SK-N-MC (cell line): ENCODE measurements at regions not wholly inside any gene's neighbourhood (a gene's known extent, or its start where the extent isn't known, plus 50 kb on each side); places are given as distances from the start of the nearest gene placed in this dataset.

Source experiments
- EZH2 ChIP-seq: fragments of 200-600 bp; sonication (generic); IDR thresholded peaks from one replicate; pipeline ENCODE4 v1.6.1; 2017; ENCODE audit warnings: antibody characterized with exemption
- FOXP2 ChIP-seq: optimal IDR thresholded peaks from 2 replicates; pipeline ENCODE3; 2011; ENCODE audit warnings: mild to moderate bottlenecking, moderate library complexity; ENCODE audit not compliant: insufficient read depth; ENCODE audit errors: extremely low read length, control extremely low read depth
- POLR2AphosphoS5 ChIP-seq: IDR thresholded peaks from 2 replicates; pipeline ENCODE4 v1.6.1; 2012; ENCODE audit warnings: mild to moderate bottlenecking, low read depth, low read length, borderline replicate concordance

DNA sequence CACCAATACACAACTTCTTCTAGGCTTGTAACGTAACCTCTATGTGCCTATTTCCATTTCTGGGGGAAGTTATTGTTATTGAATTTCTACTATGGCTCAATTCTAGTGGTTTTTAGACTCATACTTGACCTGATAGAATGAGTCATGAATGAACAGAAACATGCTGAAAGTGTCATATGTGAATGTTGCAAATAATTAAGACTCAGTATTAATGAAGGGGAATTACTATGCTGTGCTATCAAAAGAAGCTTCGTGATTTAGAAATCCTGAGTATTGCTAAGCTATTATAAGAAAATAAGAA, 135.1 kb upstream of the ZWINT start:
- TF ChIP-seq POLR2AphosphoS5 (no peak), FOXP2 (no peak), EZH2 (no peak)
